ENCODE measurements at regions not wholly inside any gene's neighbourhood (a gene's known extent, or its start where the extent isn't known, plus 50 kb on each side); places are given as distances from the start of the nearest gene placed in this dataset.
A peak's percentile ranks its signal among the peaks of the same experiment; 100 is the strongest.

DNA sequence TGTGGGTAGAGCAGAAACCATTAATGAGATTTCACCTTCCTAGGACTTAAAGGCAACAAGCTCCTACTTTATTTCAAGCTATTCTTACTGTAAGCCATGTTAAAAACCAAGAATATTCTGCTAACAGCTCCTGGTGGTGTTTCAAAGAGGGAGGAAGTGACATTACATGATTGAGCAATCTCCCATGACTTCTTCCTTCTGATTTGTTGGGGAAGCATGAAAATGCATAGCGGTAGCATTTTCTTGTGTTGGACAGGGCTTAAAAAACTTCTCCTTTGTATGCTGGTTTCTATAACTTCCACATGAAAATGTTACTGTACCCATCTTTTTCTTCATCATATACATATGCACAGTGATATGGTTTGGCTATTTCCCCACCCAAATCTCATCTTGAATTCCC is 297.0 kb upstream of the SNX7 start:
- Histone ChIP-seq H3K4me1 (no peaks in the 10 kb centered on the region), H3K9me3 (no peaks in the 10 kb centered on the region), H3K4me2 (no peak overlapping the region), H3K4me3 (no peak overlapping the region), H3K27ac (no peak overlapping the region)
- WGBS (ENCODE audit: missing lambda C conversion rate), result 91% methylated on average over 1 of the region's 1 CpG
- no peak for DNase-seq (ENCODE audit: low read depth in 1 of 2, low spot score in 1 of 2)
- no peak for FAIRE-seq
- ChIA-PET POLR2A (no interaction called here), CTCF (no interaction called here)
- TF ChIP-seq, protein P1, sequence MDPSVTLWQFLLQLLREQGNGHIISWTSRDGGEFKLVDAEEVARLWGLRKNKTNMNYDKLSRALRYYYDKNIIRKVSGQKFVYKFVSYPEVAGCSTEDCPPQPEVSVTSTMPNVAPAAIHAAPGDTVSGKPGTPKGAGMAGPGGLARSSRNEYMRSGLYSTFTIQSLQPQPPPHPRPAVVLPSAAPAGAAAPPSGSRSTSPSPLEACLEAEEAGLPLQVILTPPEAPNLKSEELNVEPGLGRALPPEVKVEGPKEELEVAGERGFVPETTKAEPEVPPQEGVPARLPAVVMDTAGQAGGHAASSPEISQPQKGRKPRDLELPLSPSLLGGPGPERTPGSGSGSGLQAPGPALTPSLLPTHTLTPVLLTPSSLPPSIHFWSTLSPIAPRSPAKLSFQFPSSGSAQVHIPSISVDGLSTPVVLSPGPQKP (IDR thresholded peaks at IDR 0.05; ENCODE audit: low read depth, low read length), result no peak
- TF ChIP-seq CBX8 (IDR thresholded peaks at IDR 0.05) (no peak), EHMT2 (IDR thresholded peaks at IDR 0.05; ENCODE audit: low read depth) (no peak), MYC (IDR thresholded peaks at IDR 0.05; ENCODE audit: borderline replicate concordance, low read length) (no peak), KDM1A (IDR thresholded peaks at IDR 0.05; ENCODE audit: low read depth) (no peak), JUN (IDR thresholded peaks at IDR 0.05) (no peak), GATA3 (IDR thresholded peaks at IDR 0.05; ENCODE audit: borderline replicate concordance) (no peak), MAFK (IDR thresholded peaks at IDR 0.05; ENCODE audit: partially characterized antibody) (no peak), ZFP36 (IDR thresholded peaks at IDR 0.05; ENCODE audit: borderline replicate concordance, partially characterized antibody) (no peak), NR3C1 (IDR thresholded peaks at IDR 0.05) (no peak), CHD2 (IDR thresholded peaks at IDR 0.05; ENCODE audit: low read length, partially characterized antibody) (no peak)
- TF ChIP-seq, protein P2, sequence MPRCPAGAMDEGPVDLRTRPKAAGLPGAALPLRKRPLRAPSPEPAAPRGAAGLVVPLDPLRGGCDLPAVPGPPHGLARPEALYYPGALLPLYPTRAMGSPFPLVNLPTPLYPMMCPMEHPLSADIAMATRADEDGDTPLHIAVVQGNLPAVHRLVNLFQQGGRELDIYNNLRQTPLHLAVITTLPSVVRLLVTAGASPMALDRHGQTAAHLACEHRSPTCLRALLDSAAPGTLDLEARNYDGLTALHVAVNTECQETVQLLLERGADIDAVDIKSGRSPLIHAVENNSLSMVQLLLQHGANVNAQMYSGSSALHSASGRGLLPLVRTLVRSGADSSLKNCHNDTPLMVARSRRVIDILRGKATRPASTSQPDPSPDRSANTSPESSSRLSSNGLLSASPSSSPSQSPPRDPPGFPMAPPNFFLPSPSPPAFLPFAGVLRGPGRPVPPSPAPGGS (IDR thresholded peaks at IDR 0.05), result no peak
- TF ChIP-seq, protein P3, sequence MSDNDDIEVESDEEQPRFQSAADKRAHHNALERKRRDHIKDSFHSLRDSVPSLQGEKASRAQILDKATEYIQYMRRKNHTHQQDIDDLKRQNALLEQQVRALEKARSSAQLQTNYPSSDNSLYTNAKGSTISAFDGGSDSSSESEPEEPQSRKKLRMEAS (IDR thresholded peaks at IDR 0.05), result no peak
- TF ChIP-seq, protein P4, sequence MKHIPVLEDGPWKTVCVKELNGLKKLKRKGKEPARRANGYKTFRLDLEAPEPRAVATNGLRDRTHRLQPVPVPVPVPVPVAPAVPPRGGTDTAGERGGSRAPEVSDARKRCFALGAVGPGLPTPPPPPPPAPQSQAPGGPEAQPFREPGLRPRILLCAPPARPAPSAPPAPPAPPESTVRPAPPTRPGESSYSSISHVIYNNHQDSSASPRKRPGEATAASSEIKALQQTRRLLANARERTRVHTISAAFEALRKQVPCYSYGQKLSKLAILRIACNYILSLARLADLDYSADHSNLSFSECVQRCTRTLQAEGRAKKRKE (CRISPR knock-in tag; IDR thresholded peaks at IDR 0.05; ENCODE audit: low read depth), result no peak
- ATAC-seq, result no peak

DNA sequence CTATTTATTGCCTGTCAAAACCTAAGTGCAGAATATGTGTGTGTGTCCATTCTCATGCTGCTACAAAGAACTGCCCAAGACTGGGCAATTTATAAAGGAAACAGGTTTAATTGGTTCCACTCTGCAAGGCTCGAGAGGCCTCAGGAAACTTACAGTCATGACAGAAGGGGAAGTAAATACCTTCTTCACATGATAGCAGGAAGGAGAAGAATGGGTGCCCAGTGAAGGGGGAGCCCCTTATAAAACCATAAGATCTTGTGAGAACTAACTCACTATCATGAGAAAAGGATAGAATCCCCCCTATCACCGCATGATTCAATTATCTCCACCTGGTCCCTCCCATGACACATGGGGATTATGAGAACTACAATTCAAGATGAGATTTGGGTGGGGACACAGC is 300.7 kb upstream of the SNX7 start:
- CTCF ChIA-PET, result no interaction called here
- POLR2A ChIA-PET, result no interaction called here

DNA sequence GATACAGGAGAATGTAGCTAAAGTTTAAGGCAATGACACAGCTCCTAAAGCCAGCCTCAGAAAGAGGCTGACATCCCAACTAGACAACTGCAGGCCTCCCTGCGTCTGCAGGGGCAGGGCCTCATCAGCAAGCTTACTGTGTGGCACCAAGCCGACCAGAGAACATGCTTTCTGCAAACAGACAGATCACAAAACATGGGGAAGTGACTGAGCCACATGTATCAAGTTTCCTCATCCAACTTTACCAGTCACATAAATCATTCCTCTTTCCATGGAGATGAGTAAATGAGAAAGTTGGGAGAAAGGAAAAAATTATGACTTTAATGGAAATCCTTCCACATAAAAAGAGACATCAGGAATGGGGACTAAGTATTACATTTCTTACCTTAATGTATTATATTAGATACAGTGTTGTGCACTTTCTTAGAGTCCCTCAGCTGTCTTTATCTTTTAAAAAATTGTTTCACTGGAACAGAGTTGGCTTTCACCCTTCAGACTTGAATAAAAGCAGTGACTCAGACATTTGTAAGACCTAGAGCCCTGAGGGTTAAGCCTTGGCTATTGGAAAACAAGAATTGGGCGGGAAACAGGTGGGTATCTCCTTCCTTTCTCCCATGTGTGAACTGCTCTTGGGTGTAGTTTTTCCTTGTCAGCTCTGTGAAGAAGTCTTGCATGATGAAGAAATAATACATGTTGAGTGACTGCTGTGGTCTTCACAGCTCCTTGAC is 305.7 kb upstream of the SNX7 start:
- Histone ChIP-seq H3K4me1 (peaks cover 8% of the 10 kb centered on the region; the same call in 1 of the 3 replicates), H3K9me3 (no peaks in the 10 kb centered on the region), H3K27ac (0 out of 6 replicates have a peak overlapping the region, but pooled peaks of 1 of the 2 experiments have one; percentile 27), H3K4me3 (no peak overlapping the region), H3K4me2 (peak overlapping the region; percentile 31; the same call in 1 of the 3 replicates)
- DNase-seq (ENCODE audit: low read depth in 1 of 2, low spot score in 1 of 2) (peak in 1 of 2 experiments; percentile 17), ATAC-seq (no peak), FAIRE-seq (no peak)
- ChIA-PET POLR2A (no interaction called here), CTCF (no interaction called here)
- WGBS (ENCODE audit: missing lambda C conversion rate), result 53% methylated on average over 3 of the region's 3 CpGs
- TF ChIP-seq ZNF302 (CRISPR knock-in tag; IDR thresholded peaks at IDR 0.05), result no peak
- no peak for TF ChIP-seq KDM5A (IDR thresholded peaks at IDR 0.05)
- TF ChIP-seq POLR2A (IDR thresholded peaks at IDR 0.05; ENCODE audit: low read length), result no peak
- TF ChIP-seq, protein P3 (IDR thresholded peaks at IDR 0.05), result no peak
- no peak for TF ChIP-seq BHLHE40 (IDR thresholded peaks at IDR 0.05; ENCODE audit: low read depth, low read length)
- no peak for TF ChIP-seq RNF2 (IDR thresholded peaks at IDR 0.05; ENCODE audit: borderline replicate concordance, low read depth)
- TF ChIP-seq HDAC2 (IDR thresholded peaks at IDR 0.05), result no peak
- no peak for TF ChIP-seq HOXB13 (CRISPR knock-in tag; IDR thresholded peaks at IDR 0.05; ENCODE audit: low read depth)
- TF ChIP-seq EP300 (IDR thresholded peaks at IDR 0.05), result no peak
- TF ChIP-seq, protein P5, sequence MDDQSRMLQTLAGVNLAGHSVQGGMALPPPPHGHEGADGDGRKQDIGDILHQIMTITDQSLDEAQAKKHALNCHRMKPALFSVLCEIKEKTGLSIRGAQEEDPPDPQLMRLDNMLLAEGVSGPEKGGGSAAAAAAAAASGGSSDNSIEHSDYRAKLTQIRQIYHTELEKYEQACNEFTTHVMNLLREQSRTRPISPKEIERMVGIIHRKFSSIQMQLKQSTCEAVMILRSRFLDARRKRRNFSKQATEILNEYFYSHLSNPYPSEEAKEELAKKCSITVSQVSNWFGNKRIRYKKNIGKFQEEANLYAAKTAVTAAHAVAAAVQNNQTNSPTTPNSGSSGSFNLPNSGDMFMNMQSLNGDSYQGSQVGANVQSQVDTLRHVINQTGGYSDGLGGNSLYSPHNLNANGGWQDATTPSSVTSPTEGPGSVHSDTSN (IDR thresholded peaks at IDR 0.05), result no peak
- no peak for TF ChIP-seq NR3C1 (IDR thresholded peaks at IDR 0.05)
- no peak for TF ChIP-seq HOXA7 (CRISPR knock-in tag; IDR thresholded peaks at IDR 0.05)
- TF ChIP-seq HOXB5 (CRISPR knock-in tag; IDR thresholded peaks at IDR 0.05), result no peak
- no peak for TF ChIP-seq MYC (IDR thresholded peaks at IDR 0.05; ENCODE audit: borderline replicate concordance, low read length)
- TF ChIP-seq CBX8 (IDR thresholded peaks at IDR 0.05), result no peak

More for the DNA sequence above, 300.7 kb upstream of the SNX7 start:
- TF ChIP-seq EP300 (IDR thresholded peaks at IDR 0.05) (no peak), JUN (IDR thresholded peaks at IDR 0.05) (no peak), MAZ (IDR thresholded peaks at IDR 0.05; ENCODE audit: borderline replicate concordance, low read depth, low read length) (no peak), NFE2L2 (conservative IDR thresholded peaks at IDR 0.05; ENCODE audit: low read length) (no peak), MAFK (IDR thresholded peaks at IDR 0.05; ENCODE audit: partially characterized antibody) (no peak), TFCP2L1 (CRISPR knock-in tag; IDR thresholded peaks at IDR 0.05) (no peak), HOXB5 (CRISPR knock-in tag; IDR thresholded peaks at IDR 0.05) (no peak), CHD2 (IDR thresholded peaks at IDR 0.05; ENCODE audit: low read length, partially characterized antibody) (no peak), POLR2A (IDR thresholded peaks at IDR 0.05; ENCODE audit: low read length) (no peak)
- TF ChIP-seq, protein P2 (IDR thresholded peaks at IDR 0.05), result no peak
- H3K27ac ChIP-seq, result no peak overlapping the region
- no peak for DNase-seq (ENCODE audit: low read depth in 1 of 2, low spot score in 1 of 2)
- 97% methylated on average over 2 of the region's 2 CpGs for WGBS (ENCODE audit: missing lambda C conversion rate)
- no peak for FAIRE-seq
- H3K4me3 ChIP-seq, result no peak overlapping the region
- no peak overlapping the region for H3K4me2 ChIP-seq
- ATAC-seq, result no peak
- H3K4me1 ChIP-seq, result 0 out of 3 replicates have a peak, but pooled peaks cover 3% of the 10 kb centered on the region
- H3K9me3 ChIP-seq, result no peaks in the 10 kb centered on the region
